ENCODE measurements at regions not wholly inside any gene's neighbourhood (a gene's known extent, or its start where the extent isn't known, plus 50 kb on each side); places are given as distances from the start of the nearest gene placed in this dataset.
"Not testable (repeated sequence)": the region's sequence is repeated elsewhere in the genome, so short reads cannot be mapped to it uniquely, and the experiment has no call there.

DNA sequence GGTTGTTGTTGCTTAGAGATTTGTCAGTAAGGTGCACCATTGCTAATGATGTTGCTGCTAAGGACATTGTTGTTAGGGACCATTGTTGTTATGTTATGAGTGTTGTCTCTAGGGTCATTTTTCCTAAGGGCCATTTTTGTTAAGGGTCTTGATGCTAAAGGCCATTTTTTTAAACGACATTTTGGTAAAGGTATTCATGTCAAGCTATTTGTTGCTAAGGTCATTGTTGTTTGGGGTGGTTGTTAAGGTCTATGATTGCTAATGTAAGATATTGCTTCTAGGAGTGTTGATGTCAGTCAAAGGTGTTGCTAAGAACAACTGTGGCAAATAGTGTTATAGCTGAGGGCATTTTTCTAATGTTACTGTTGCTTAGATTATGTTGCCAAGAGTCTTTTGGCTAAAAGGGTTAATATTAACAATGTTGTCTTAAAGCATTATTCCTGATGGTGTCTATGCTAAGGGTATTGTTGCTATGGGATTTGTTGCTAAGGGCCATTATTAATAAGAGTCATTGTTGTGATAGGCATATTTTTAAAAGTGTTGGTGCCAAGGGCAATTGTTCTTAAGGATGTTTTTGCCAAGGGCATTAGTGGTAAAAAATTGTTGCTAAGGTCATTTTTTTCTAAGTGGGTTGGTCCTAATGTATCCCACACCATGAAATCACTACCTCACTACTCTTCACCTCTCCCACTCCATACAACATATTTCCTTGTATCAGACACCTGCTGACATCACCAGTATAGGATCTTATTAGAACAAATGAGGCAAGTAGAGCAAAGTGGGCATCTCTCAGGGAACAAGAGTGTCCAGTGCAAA, 56.2 kb downstream of the SPATA31A6 start:
- DNase-seq (ENCODE audit: low spot score); in situ Hi-C loops (cut with HindIII; ENCODE audit: low sequenced_read_pairs): not testable (repeated sequence)

- in situ Hi-C loops (cut with HindIII; ENCODE audit: low sequenced_read_pairs); DNase-seq (ENCODE audit: low spot score): not testable (repeated sequence)
Measured at GRCh38 chr9:42240261-42240579, 56.8 kb downstream of the SPATA31A6 start.

GRCh38 chr9:42243211-42243610, 59.8 kb downstream of the SPATA31A6 start:
- in situ Hi-C loops (cut with HindIII; ENCODE audit: low sequenced_read_pairs) = not testable (repeated sequence)

DNA sequence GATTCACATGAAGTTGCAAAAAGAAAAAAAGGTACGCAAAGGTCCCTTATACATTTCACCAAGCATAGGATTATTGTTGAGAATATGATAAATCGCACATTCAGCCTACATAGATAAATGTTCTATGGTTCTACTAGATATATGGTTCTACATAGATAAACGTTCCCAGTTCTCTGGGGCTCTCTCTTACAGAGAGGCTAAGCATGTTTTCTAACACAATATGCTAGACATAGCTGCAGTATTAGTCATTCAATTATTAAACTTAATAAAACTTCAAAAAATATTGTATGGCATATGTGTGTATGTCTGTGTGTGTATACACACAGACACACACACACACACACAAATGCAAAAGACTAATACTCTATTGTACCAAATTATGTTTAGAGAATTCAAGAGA, 60.4 kb downstream of the SPATA31A6 start:
- in situ Hi-C loops (cut with HindIII; ENCODE audit: low sequenced_read_pairs); DNase-seq (ENCODE audit: low spot score): not testable (repeated sequence)

More at GRCh38 chr9:42243211-42243610, 59.8 kb downstream of the SPATA31A6 start:
- not testable (repeated sequence) for DNase-seq (ENCODE audit: low spot score)

- in situ Hi-C loops (cut with HindIII; ENCODE audit: low sequenced_read_pairs); DNase-seq (ENCODE audit: low spot score): not testable (repeated sequence)
Measured at GRCh38 chr9:42268729-42269128, 85.3 kb downstream of the SPATA31A6 start.

DNA sequence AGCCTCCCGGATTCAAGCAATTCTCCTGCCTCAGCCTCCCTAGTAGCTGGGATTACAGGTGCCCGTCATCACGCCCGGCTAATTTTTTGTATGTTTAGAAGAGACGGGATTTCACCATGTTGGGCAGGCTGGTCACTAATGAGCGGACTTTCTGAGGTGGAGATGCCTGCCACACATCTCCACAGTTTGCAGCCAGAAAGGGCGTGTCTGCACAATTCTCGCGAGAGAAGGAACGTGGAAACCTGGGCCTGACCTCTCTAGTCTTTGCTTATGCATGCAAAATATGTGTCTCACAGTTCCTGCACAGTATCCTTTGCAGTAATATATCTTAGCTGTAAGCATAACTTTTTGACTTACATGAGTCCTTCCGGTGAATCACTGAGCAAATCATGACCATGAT, 85.7 kb downstream of the SPATA31A6 start:
- in situ Hi-C loops (cut with HindIII; ENCODE audit: low sequenced_read_pairs); DNase-seq (ENCODE audit: low spot score): not testable (repeated sequence)

DNA sequence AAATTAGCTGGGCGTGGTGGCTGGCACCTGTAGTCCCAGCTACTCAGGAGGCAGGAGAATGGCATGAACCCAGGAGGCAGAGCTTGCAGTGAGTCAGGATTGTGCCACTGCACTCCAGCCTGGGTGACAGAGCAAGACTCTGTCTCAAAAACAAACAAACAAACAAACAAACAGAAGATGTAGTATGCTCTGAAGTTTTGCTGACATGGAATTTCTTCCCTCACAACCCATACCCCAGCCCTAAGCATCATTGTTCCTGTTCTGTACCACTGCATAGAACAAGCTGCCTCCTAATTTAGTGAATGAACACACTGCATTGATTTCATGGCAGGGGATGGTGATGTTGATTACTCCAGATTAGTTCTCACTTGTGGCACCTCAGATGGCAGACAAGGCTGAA, 89.7 kb downstream of the SPATA31A6 start:
- in situ Hi-C loops (cut with HindIII; ENCODE audit: low sequenced_read_pairs); DNase-seq (ENCODE audit: low spot score): not testable (repeated sequence)

DNA sequence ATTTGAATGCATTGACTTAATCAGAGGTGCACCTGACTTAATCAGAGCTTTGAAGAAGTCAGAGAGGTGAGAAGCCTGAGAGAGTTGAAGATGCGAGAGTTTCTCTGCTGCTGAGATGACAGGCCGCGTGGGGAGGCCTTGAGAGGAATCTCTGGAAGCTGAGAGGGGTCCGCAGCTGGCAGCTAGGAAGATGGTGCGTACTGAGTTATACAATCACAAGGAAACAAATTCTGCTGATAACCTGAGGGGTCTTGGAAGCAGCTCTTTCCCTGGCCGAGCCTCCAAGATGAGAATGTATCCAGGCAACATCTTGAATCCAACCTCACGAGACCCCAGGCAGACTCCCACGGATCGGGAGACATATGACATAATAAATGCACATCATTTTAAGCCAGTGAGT, 91.7 kb downstream of the SPATA31A6 start:
- in situ Hi-C loops (cut with HindIII; ENCODE audit: low sequenced_read_pairs) = no loop called here
- no peak for DNase-seq (ENCODE audit: low spot score)

- in situ Hi-C loops (cut with HindIII; ENCODE audit: low sequenced_read_pairs); DNase-seq (ENCODE audit: low spot score): not testable (repeated sequence)
Measured at GRCh38 chr9:42282531-42283178, 99.2 kb downstream of the SPATA31A6 start.

GRCh38 chr9:42283179-42283543, 99.7 kb downstream of the SPATA31A6 start:
- in situ Hi-C loops (cut with HindIII; ENCODE audit: low sequenced_read_pairs); DNase-seq (ENCODE audit: low spot score): not testable (repeated sequence)

DNA sequence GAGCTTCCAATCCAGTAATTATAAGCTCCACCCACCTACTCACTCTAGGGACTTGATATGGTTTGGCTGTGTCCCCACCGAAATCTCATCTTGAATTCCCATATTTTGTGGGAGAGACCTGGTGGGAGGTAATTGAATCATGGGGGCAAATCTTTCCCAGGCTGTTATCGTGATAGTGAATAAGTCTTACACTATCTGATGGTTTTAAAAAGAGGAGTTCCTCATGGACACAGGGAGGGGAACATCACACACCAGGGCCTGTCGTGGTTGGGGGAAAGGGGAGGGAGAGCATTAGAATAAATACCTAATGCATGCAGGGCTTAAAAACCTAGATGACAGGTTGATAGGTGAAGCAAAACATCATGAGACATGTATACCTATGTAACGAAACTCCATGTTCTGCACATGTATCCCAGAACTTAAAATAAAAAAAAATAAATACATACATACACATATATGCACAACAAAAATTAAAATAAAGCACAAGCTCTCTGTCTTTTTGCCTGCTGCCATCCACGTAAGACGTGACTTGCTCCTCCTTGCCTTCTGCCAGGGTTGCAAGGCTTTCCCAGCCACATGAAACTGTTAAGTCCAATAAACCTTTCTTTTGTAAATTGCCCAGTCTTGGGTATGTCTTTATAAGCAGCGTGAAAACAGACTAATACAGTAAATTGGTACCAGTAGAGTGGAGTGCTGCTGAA, 102.8 kb downstream of the SPATA31A6 start:
- in situ Hi-C loops (cut with HindIII; ENCODE audit: low sequenced_read_pairs); DNase-seq (ENCODE audit: low spot score): not testable (repeated sequence)

DNA sequence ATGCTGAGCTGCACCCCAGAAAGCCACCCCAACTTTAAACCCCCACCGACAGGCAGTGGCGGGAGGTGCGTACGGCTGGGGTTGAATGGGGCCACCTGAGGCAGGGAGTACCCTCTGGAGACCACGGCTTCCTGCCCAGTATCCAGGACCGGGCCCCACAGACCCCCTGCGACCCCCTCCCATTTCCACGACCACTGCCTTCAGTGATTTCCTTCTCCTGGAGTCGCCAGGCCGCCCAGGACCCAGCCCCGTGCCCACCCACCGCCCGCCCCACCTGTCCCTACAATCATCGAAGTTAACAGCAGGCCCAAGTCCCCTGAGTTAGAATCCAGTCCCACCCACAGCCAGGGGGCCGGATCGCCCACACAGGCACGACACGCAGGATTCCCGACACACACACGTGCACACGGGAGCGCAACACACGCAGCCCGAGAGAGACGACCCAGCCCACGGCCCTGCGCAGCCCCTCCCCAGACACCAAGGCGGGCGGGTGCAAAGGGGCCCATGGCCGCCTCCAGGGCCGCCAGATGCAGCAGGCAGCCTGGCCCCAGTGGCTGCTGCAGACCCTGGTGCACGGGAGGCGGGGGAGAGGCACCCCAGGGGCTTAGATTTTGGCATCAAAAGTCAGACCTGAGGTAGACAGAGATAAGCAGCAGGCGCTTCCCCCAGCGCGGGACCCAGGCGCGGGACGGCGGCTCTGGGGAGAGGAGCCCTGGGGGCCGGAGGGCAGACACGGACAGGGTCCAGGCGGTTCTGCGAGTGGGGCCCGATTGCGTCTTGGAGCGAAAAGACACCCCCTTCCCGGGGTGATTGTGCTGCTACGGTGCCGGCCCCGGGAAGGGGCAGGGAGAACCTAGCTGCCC, 104.8 kb downstream of the SPATA31A6 start:
- DNase-seq (ENCODE audit: low spot score); in situ Hi-C loops (cut with HindIII; ENCODE audit: low sequenced_read_pairs): not testable (repeated sequence)

GRCh38 chr9:42288865-42289229, 105.4 kb downstream of the SPATA31A6 start:
- DNase-seq (ENCODE audit: low spot score); in situ Hi-C loops (cut with HindIII; ENCODE audit: low sequenced_read_pairs): not testable (repeated sequence)

DNA sequence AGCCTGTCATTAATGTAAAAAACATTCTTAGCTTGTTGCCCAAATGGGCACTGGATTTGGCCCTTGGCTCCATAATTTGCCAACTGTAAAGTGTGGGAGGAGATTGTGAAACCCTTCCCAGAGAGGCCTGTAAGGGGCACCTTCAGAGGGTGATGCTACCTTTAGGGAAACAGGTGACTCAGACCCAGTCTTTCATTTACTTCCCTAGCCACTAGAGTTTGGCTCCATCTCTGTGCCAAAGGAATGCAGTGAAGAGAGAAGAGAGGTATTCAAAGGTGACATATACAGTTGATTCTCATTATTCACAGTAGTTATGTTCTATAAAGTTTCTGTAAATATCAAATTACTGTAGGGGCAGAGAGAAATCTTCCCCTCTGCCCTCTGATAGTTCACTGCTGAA, 116.7 kb downstream of the SPATA31A6 start:
- DNase-seq (ENCODE audit: low spot score); in situ Hi-C loops (cut with HindIII; ENCODE audit: low sequenced_read_pairs): not testable (repeated sequence)

DNA sequence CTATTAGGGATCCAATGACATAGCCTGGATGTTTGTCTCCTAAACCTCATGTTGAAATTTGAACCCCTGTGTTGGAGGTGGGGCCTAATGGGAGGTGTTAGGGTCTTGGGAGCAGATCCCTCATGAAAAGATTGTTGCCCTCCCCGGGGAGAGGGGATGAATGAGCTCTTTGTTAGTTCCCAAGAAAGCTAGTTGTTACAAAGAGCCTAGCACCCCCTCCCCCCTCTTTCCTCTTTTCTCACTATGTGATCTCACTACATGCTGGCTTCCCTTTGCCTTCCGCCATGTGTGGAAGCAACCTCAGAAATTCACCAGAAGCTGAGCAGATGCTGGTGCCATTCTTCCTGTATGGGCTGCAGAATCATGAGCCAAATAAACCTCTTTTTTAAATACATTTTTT, 123.2 kb downstream of the SPATA31A6 start:
- in situ Hi-C loops (cut with HindIII; ENCODE audit: low sequenced_read_pairs); DNase-seq (ENCODE audit: low spot score): not testable (repeated sequence)

DNA sequence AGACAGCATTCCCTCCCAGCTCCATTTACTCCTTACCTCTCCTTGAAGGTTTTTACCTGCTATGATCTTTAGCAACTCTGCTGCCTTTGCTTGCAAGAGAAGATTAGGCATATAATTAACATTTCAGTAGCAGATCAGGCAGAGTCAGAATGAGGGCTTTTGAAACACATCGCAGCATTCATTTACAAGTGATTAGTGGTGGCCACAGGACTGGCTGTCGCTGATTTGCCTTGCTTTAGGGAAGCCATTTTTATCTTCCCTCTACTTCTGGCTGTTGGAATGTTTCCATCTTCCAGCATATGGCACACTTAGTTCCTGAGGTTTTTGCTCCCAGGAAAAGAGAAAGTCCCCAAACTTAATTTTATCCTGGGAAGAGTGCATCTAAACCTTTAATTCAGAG, 124.0 kb downstream of the SPATA31A6 start:
- DNase-seq (ENCODE audit: low spot score); in situ Hi-C loops (cut with HindIII; ENCODE audit: low sequenced_read_pairs): not testable (repeated sequence)

- DNase-seq (ENCODE audit: low spot score); in situ Hi-C loops (cut with HindIII; ENCODE audit: low sequenced_read_pairs): not testable (repeated sequence)
Measured at GRCh38 chr9:42310972-42311371, 127.5 kb downstream of the SPATA31A6 start.

DNA sequence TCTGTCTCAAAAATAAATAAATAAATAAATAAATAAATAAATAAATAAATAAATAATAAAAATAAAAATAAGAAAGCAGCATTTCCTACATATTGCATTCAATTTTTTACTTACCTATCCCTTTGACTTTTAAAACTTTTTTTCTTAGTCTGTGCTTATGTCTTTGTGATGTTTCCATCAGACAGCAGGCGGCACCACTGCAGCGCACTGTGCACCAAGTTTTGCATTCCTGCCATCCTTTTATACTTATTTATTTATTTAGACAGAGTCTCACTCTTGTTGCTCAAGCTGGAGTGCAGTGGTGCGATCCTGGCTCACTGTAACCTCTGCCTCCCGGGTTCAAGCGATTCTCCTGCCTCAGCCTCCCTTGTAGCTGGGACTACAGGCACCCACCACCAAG, 132.6 kb downstream of the SPATA31A6 start:
- in situ Hi-C loops (cut with HindIII; ENCODE audit: low sequenced_read_pairs); DNase-seq (ENCODE audit: low spot score): not testable (repeated sequence)

GRCh38 chr9:42317677-42318076, 134.2 kb downstream of the SPATA31A6 start:
- DNase-seq (ENCODE audit: low spot score); in situ Hi-C loops (cut with HindIII; ENCODE audit: low sequenced_read_pairs): not testable (repeated sequence)
